ENCODE measurements at regions not wholly inside any gene's neighbourhood (a gene's known extent, or its start where the extent isn't known, plus 50 kb on each side); places are given as distances from the start of the nearest gene placed in this dataset.

- WGBS, 2 donors = 57 to 65% methylated on average over 5 of the region's 5 CpGs
- peaks cover 0 to 6% (median 0%) of the 10 kb centered on the region in 5 donors for H3K4me1 ChIP-seq (ENCODE audit: control insufficient read depth in 5 of 5, insufficient read depth in 5 of 5, low read length in 5 of 5)
- no peaks in the 10 kb centered on the region for H3K27me3 ChIP-seq (ENCODE audit: control insufficient read depth in 3 of 3, insufficient read depth in 3 of 3, low read length in 2 of 3)
- DNase-seq (no peak), ATAC-seq (ENCODE audit: insufficient read depth, low FRiP score) (no peak)
- H3K27ac ChIP-seq (ENCODE audit: low read depth in 1 of 2, low read length in 1 of 2) = no peak overlapping the region
- no peak overlapping the region for H3K4me3 ChIP-seq
- no peak overlapping the region for H3K9ac ChIP-seq (ENCODE audit: insufficient read depth in 1 of 2, low read length in 2 of 2)
- no peaks in the 10 kb centered on the region for H3K36me3 ChIP-seq (ENCODE audit: control insufficient read depth in 4 of 4, insufficient read depth in 4 of 4, low read length in 4 of 4)
- no peak for TF ChIP-seq CTCF (IDR thresholded peaks at IDR 0.05; ENCODE audit: control extremely low read depth, extremely low read depth)
- H3K9me3 ChIP-seq (ENCODE audit: control insufficient read depth in 4 of 4, insufficient read depth in 3 of 4, low read length in 3 of 4) = peaks cover 0 to 1% (median 0%) of the 10 kb centered on the region in 4 donors
Measured at GRCh38 chr5:148924817-148925216, 98.4 kb downstream of the ADRB2 start.

- Histone ChIP-seq H3K9me3 (ENCODE audit: control insufficient read depth in 4 of 4, insufficient read depth in 3 of 4, low read length in 3 of 4) (peaks cover 0 to 1% (median 0%) of the 10 kb centered on the region in 4 donors), H3K27ac (ENCODE audit: low read depth in 1 of 2, low read length in 1 of 2) (no peak overlapping the region), H3K27me3 (ENCODE audit: control insufficient read depth in 3 of 3, insufficient read depth in 3 of 3, low read length in 2 of 3) (no peaks in the 10 kb centered on the region), H3K36me3 (ENCODE audit: control insufficient read depth in 4 of 4, insufficient read depth in 4 of 4, low read length in 4 of 4) (no peaks in the 10 kb centered on the region), H3K4me3 (no peak overlapping the region), H3K9ac (ENCODE audit: insufficient read depth in 1 of 2, low read length in 2 of 2) (no peak overlapping the region), H3K4me1 (ENCODE audit: control insufficient read depth in 5 of 5, insufficient read depth in 5 of 5, low read length in 5 of 5) (peaks cover 0 to 4% (median 0%) of the 10 kb centered on the region in 5 donors)
- no peak for ATAC-seq (ENCODE audit: insufficient read depth, low FRiP score)
- no peak for DNase-seq
- TF ChIP-seq CTCF (IDR thresholded peaks at IDR 0.05; ENCODE audit: control extremely low read depth, extremely low read depth) = no peak
- WGBS, 2 donors = 94 to 97% methylated on average over 5 of the region's 5 CpGs
Measured at GRCh38 chr5:148926207-148926606, 99.8 kb downstream of the ADRB2 start.

GRCh38 chr5:148927307-148927946 is 101.0 kb downstream of the ADRB2 start:
- no peak for TF ChIP-seq CTCF (IDR thresholded peaks at IDR 0.05; ENCODE audit: control extremely low read depth, extremely low read depth)
- WGBS, 2 donors = 83 to 85% methylated on average over 3 of the region's 3 CpGs

GRCh38 chr5:148928141-148928540 is 101.7 kb downstream of the ADRB2 start:
- H3K27me3 ChIP-seq (ENCODE audit: control insufficient read depth in 3 of 3, insufficient read depth in 3 of 3, low read length in 2 of 3) = no peaks in the 10 kb centered on the region
- no peaks in the 10 kb centered on the region for H3K36me3 ChIP-seq (ENCODE audit: control insufficient read depth in 4 of 4, insufficient read depth in 4 of 4, low read length in 4 of 4)
- no peak overlapping the region for H3K27ac ChIP-seq (ENCODE audit: low read depth in 1 of 2, low read length in 1 of 2)
- TF ChIP-seq CTCF (IDR thresholded peaks at IDR 0.05; ENCODE audit: control extremely low read depth, extremely low read depth) = no peak
- ATAC-seq (ENCODE audit: insufficient read depth, low FRiP score) = no peak
- no peak overlapping the region for H3K9ac ChIP-seq (ENCODE audit: insufficient read depth in 1 of 2, low read length in 2 of 2)
- H3K4me3 ChIP-seq = no peak overlapping the region
- no peak for DNase-seq
- no peaks in the 10 kb centered on the region for H3K9me3 ChIP-seq (ENCODE audit: control insufficient read depth in 4 of 4, insufficient read depth in 3 of 4, low read length in 3 of 4)
- peaks cover 0 to 6% (median 0%) of the 10 kb centered on the region in 5 donors for H3K4me1 ChIP-seq (ENCODE audit: control insufficient read depth in 5 of 5, insufficient read depth in 5 of 5, low read length in 5 of 5)

More at GRCh38 chr5:148927307-148927946, 101.0 kb downstream of the ADRB2 start:
- ATAC-seq (ENCODE audit: insufficient read depth, low FRiP score) = no peak
- Histone ChIP-seq H3K36me3 (ENCODE audit: control insufficient read depth in 4 of 4, insufficient read depth in 4 of 4, low read length in 4 of 4) (no peaks in the 10 kb centered on the region), H3K9ac (ENCODE audit: insufficient read depth in 1 of 2, low read length in 2 of 2) (no peak overlapping the region), H3K9me3 (ENCODE audit: control insufficient read depth in 4 of 4, insufficient read depth in 3 of 4, low read length in 3 of 4) (no peaks in the 10 kb centered on the region), H3K4me3 (no peak overlapping the region), H3K4me1 (ENCODE audit: control insufficient read depth in 5 of 5, insufficient read depth in 5 of 5, low read length in 5 of 5) (peaks cover 0 to 4% (median 0%) of the 10 kb centered on the region in 5 donors), H3K27ac (ENCODE audit: low read depth in 1 of 2, low read length in 1 of 2) (no peak overlapping the region), H3K27me3 (ENCODE audit: control insufficient read depth in 3 of 3, insufficient read depth in 3 of 3, low read length in 2 of 3) (no peaks in the 10 kb centered on the region)
- no peak for DNase-seq
